Neural cell (in vitro differentiated cells): ENCODE measurements at regions not wholly inside any gene's neighbourhood (a gene's known extent, or its start where the extent isn't known, plus 50 kb on each side); places are given as distances from the start of the nearest gene placed in this dataset.

Experiments
- small RNA-seq, 3 experiments: library from RNA; depleted of rRNA; stranded (forward); fragments of <200 nt; gene quantifications; one replicate each; pipeline ENCODE3, GENCODE V24; 2012

Small RNA genes lying in the stretch of these regions (small RNA-seq; reads per million reads assigned to genes)
- 0 reads per million in 3 experiments for gene RF00324
